SU-DHL-6 (cell line): ENCODE measurements at regions not wholly inside any gene's neighbourhood (a gene's known extent, or its start where the extent isn't known, plus 50 kb on each side); places are given as distances from the start of the nearest gene placed in this dataset.

Experiments used
- EZH2phosphoT487 ChIP-seq: fragments of 200-600 bp; sonication (generic), shearing (Covaris generic); conservative IDR thresholded peaks from 2 replicates; pipeline ENCODE4 v1.6.1; 2018; ENCODE audit warnings: mild to moderate bottlenecking, antibody characterized with exemption, low read length, moderate library complexity, mixed read lengths
- TF ChIP-seq, protein P1 (sequence below): fragments of 200-600 bp; sonication (generic); IDR thresholded peaks from one replicate; pipeline ENCODE4 v1.5.1; 2017; ENCODE audit warnings: antibody characterized with exemption, mild to moderate bottlenecking, low read length, moderate library complexity; ENCODE audit not compliant: insufficient read depth, poor library complexity, severe bottlenecking

DNA sequence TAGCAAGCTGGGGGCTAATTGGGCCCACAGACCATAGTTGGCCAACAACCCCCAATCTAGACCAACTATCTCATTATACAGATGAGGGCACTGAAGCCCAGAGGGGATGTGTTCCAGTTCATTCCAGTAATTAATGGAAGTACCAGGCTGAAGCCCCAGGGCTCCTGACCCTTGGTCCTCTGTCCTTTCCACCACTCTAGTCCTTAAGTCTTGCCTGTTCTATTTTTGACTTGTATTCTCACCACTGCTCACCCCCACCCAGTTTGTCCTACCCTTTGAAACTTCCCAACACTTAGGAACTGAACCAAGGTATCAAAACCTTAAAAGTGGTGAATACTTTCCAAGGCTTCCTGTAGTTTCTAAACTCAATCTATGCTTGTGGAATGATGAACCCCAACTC lies 407.4 kb downstream of the ENC1 start:
- TF ChIP-seq, protein P1, sequence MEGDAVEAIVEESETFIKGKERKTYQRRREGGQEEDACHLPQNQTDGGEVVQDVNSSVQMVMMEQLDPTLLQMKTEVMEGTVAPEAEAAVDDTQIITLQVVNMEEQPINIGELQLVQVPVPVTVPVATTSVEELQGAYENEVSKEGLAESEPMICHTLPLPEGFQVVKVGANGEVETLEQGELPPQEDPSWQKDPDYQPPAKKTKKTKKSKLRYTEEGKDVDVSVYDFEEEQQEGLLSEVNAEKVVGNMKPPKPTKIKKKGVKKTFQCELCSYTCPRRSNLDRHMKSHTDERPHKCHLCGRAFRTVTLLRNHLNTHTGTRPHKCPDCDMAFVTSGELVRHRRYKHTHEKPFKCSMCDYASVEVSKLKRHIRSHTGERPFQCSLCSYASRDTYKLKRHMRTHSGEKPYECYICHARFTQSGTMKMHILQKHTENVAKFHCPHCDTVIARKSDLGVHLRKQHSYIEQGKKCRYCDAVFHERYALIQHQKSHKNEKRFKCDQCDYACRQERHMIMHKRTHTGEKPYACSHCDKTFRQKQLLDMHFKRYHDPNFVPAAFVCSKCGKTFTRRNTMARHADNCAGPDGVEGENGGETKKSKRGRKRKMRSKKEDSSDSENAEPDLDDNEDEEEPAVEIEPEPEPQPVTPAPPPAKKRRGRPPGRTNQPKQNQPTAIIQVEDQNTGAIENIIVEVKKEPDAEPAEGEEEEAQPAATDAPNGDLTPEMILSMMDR, result no peak
- no peak for TF ChIP-seq EZH2phosphoT487
